Right lobe of liver (tissue), 4 donors: ENCODE measurements at regions not wholly inside any gene's neighbourhood (a gene's known extent, or its start where the extent isn't known, plus 50 kb on each side); places are given as distances from the start of the nearest gene placed in this dataset.

Source experiments
- CTCF ChIP-seq, 4 donors: fragments of 200-600 bp in 3 of 4; fragments of 450-650 bp in 1 of 4; IDR thresholded peaks; one replicate each; pipeline versions ENCODE4 v1.5.1 to v1.8.0; 2016 to 2022; ENCODE audit warnings: antibody characterized with exemption in 4 of 4, mild to moderate bottlenecking in 2 of 4
- POLR2A ChIP-seq: fragments of 450-650 bp; IDR thresholded peaks from one replicate; pipeline ENCODE4 v1.6.1; 2017; ENCODE audit warnings: antibody characterized with exemption, mild to moderate bottlenecking
- donor health status: DM: no; HTN: no; CAD: no.
- donor health status: DM: no; HTN: no; CAD: no.
- donor health status: DM: no; HTN: yes; CAD: no.

GRCh38 chr1:221543529-221544120, 198.3 kb downstream of the DUSP10 start:
- TF ChIP-seq CTCF (IDR thresholded peaks at IDR 0.05) (peak; percentile 54 to 69 (median 67)), POLR2A (no peak)
